ENCODE measurements at regions not wholly inside any gene's neighbourhood (a gene's known extent, or its start where the extent isn't known, plus 50 kb on each side); places are given as distances from the start of the nearest gene placed in this dataset.
"Not testable (repeated sequence)": the region's sequence is repeated elsewhere in the genome, so short reads cannot be mapped to it uniquely, and the experiment has no call there.

- Mint-ChIP-seq H3K4me3 (ENCODE audit: unreplicated experiment) (no peak overlapping the region), H3K27me3 (ENCODE audit: unreplicated experiment) (peaks cover 2% of the 10 kb centered on the region), H3K27ac (ENCODE audit: unreplicated experiment) (no peak overlapping the region), H3K9me3 (ENCODE audit: unreplicated experiment) (no peaks in the 10 kb centered on the region), H3K4me1 (ENCODE audit: unreplicated experiment) (no peaks in the 10 kb centered on the region), H3K36me3 (ENCODE audit: low read depth, unreplicated experiment) (no peaks in the 10 kb centered on the region)
- TF ChIP-seq CTCF (IDR thresholded peaks at IDR 0.05; ENCODE audit: unreplicated experiment), result no peak
- DNase-seq (ENCODE audit: low spot score), result no peak
These were observed 166.5 kb upstream of the IL12B start for GRCh38 chr5:159496773-159497172.

DNA sequence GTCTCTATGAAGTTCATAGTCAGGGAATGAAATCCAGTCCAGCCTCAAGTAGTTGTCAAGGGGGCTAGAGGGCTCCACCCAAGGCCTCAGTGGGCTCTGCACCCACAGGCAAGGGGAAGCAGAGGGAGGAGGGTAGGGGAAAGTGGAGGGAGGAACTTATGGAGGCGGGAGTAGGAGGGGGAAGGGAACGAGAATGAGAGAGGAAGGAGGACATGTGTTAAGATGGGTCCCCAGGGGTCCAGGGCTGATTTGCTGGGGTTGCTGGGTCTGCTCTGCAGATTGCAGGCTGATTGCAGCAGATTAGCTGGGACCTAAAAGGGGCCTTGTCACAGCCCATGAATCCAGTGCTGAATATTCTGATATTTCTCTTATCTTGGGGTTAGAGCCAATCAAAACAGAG, 166.9 kb upstream of the IL12B start:
- H3K9me3 Mint-ChIP-seq (ENCODE audit: unreplicated experiment), result no peaks in the 10 kb centered on the region
- no peak for DNase-seq (ENCODE audit: low spot score)
- no peak for TF ChIP-seq CTCF (IDR thresholded peaks at IDR 0.05; ENCODE audit: unreplicated experiment)
- no peak overlapping the region for H3K27ac Mint-ChIP-seq (ENCODE audit: unreplicated experiment)
- H3K27me3 Mint-ChIP-seq (ENCODE audit: unreplicated experiment), result peaks cover 2% of the 10 kb centered on the region
- H3K4me1 Mint-ChIP-seq (ENCODE audit: unreplicated experiment), result no peaks in the 10 kb centered on the region
- H3K36me3 Mint-ChIP-seq (ENCODE audit: low read depth, unreplicated experiment), result no peaks in the 10 kb centered on the region
- H3K4me3 Mint-ChIP-seq (ENCODE audit: unreplicated experiment), result no peak overlapping the region

DNA sequence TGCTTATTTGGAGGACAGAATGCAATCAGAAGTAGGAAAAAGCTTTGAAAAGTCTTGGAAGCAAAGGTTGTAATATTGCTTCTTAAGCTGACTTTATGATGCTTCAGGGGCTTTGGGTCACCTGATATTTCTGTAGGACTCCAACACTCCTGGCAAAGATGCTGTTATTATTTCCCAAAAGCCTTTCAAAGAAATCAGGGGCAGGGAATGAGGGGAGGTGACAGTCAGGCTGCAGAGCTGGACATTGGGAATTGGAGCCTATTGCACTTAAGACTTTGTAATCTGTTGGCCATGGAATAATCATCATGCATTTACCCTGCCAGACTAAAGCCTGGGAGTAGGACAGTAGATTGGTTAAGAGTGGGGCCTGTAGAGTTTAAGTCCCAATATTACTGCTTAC, 168.3 kb upstream of the IL12B start:
- Mint-ChIP-seq H3K4me1 (ENCODE audit: unreplicated experiment) (no peaks in the 10 kb centered on the region), H3K36me3 (ENCODE audit: low read depth, unreplicated experiment) (no peaks in the 10 kb centered on the region), H3K4me3 (ENCODE audit: unreplicated experiment) (no peak overlapping the region), H3K9me3 (ENCODE audit: unreplicated experiment) (no peaks in the 10 kb centered on the region), H3K27ac (ENCODE audit: unreplicated experiment) (no peak overlapping the region), H3K27me3 (ENCODE audit: unreplicated experiment) (peaks cover 2% of the 10 kb centered on the region)
- no peak for TF ChIP-seq CTCF (IDR thresholded peaks at IDR 0.05; ENCODE audit: unreplicated experiment)
- no peak for DNase-seq (ENCODE audit: low spot score)

DNA sequence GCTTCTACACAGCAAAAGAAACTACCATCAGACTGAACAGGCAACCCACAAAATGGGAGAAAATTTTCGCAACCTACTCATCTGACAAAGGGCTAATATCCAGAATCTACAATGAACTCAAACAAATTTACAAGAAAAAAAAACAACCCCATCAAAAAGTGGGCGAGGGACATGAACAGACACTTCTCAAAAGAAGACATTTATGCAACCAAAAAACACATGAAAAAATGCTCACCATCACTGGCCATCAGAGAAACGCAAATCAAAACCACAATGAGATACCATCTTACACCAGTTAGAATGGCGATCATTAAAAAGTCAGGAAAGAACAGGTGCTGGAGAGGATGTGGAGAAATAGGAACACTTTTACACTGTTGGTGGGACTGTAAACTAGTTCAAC, 171.8 kb upstream of the IL12B start:
- H3K4me1 Mint-ChIP-seq (ENCODE audit: unreplicated experiment); H3K36me3 Mint-ChIP-seq (ENCODE audit: low read depth, unreplicated experiment); H3K27ac Mint-ChIP-seq (ENCODE audit: unreplicated experiment); DNase-seq (ENCODE audit: low spot score); H3K9me3 Mint-ChIP-seq (ENCODE audit: unreplicated experiment); H3K27me3 Mint-ChIP-seq (ENCODE audit: unreplicated experiment); H3K4me3 Mint-ChIP-seq (ENCODE audit: unreplicated experiment): not testable (repeated sequence)

DNA sequence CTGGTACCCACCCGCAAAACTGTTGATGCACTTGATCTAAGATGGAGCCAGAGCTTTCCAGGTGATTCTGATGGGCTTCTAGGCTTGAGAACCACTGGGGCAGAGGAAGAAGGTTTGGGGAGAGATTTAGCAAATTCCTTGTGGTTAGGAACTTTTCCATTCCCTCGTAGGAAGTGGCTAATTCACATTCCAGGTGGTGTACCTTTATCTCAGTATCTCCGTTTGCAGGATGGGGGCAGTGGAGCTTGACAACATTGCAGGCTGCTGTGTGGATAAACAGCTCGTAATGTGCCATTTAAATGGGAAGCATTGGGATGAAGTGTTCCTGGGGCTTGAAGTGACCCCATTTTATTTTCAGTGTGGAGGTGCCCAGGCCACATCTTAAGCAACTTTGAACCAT, 172.9 kb upstream of the IL12B start:
- Mint-ChIP-seq H3K4me3 (ENCODE audit: unreplicated experiment) (no peak overlapping the region), H3K4me1 (ENCODE audit: unreplicated experiment) (no peaks in the 10 kb centered on the region), H3K9me3 (ENCODE audit: unreplicated experiment) (no peaks in the 10 kb centered on the region), H3K27me3 (ENCODE audit: unreplicated experiment) (peaks cover 2% of the 10 kb centered on the region), H3K36me3 (ENCODE audit: low read depth, unreplicated experiment) (no peaks in the 10 kb centered on the region), H3K27ac (ENCODE audit: unreplicated experiment) (no peak overlapping the region)
- TF ChIP-seq CTCF (IDR thresholded peaks at IDR 0.05; ENCODE audit: unreplicated experiment), result no peak
- no peak for DNase-seq (ENCODE audit: low spot score)
